ENCODE measurements at regions not wholly inside any gene's neighbourhood (a gene's known extent, or its start where the extent isn't known, plus 50 kb on each side); places are given as distances from the start of the nearest gene placed in this dataset.
A peak's percentile ranks its signal among the peaks of the same experiment; 100 is the strongest.

DNA sequence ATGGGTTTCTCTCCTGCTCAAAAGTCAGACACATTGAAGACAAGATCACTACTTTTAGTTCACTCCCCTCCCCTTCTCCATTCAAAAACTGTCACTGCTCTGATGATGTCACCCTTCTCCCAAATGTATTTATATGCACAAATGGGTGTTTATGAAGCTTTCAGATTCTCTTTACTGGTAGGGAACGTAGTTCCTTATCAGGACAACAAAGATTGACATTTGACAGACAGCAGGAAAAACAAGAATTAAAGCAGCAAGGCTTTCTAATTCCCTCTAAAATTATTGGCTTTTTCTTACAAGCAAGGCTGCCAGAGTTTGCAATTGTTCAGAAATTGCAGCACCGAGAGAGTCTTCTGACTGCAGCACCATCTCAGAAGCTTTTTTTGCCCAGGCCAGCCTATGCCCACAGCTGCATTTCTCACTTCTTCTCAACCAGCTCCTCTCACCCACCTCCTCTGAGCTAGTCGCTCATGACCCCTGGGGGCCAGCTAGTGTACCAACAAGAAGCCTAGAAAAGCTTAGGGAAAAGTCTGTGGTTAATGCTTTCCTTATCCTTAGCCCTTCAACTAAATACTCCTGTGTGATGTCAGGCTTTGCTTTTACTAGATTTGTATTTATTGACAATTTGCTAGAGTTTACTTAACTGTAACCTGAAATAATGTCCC, 265.1 kb downstream of the HTR7 start:
- peaks cover 5% of the 10 kb centered on the region for H3K4me1 ChIP-seq (ENCODE audit: control insufficient read depth, insufficient read depth, low read length)
- peaks cover 32% of the 10 kb centered on the region for H3K27me3 ChIP-seq (ENCODE audit: control insufficient read depth, insufficient read depth, low read length)

DNA sequence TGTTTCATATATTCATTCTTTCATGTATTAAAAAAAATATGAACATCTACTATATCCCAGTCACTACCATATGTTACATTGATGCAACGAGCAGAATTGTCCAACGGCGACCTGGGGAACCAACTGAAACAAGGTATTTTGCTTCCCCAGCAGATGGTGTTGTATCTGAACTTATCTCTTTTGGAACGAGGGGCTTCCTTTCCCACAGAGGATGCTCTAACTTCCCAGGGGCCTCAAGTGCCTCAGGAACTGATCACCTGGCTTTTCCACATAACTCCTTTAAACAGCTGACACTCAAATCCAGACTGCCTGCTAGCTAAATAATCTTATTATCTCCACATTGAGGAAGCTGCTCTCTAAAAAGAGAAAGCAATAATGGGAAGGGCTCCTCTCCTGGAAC, 259.3 kb downstream of the HTR7 start:
- Histone ChIP-seq H3K4me1 (ENCODE audit: control insufficient read depth, insufficient read depth, low read length) (peaks cover 3% of the 10 kb centered on the region), H3K4me3 (ENCODE audit: low read length) (no peak overlapping the region), H3K4me2 (ENCODE audit: low read length) (no peak overlapping the region), H3K27me3 (ENCODE audit: control insufficient read depth, insufficient read depth, low read length) (peaks cover 32% of the 10 kb centered on the region), H3K36me3 (ENCODE audit: insufficient read depth, low read length) (no peaks in the 10 kb centered on the region), H3K9me3 (replicated peaks; ENCODE audit: low read length) (no peaks in the 10 kb centered on the region), H3K9ac (ENCODE audit: low read depth, low read length) (no peak overlapping the region)

More for the DNA sequence above, 265.1 kb downstream of the HTR7 start:
- no peak overlapping the region for H3K9ac ChIP-seq (ENCODE audit: low read depth, low read length)
- no peak overlapping the region for H3K4me2 ChIP-seq (ENCODE audit: low read length)
- no peak overlapping the region for H3K4me3 ChIP-seq (ENCODE audit: low read length)
- no peaks in the 10 kb centered on the region for H3K9me3 ChIP-seq (replicated peaks; ENCODE audit: low read length)
- no peaks in the 10 kb centered on the region for H3K36me3 ChIP-seq (ENCODE audit: insufficient read depth, low read length)

DNA sequence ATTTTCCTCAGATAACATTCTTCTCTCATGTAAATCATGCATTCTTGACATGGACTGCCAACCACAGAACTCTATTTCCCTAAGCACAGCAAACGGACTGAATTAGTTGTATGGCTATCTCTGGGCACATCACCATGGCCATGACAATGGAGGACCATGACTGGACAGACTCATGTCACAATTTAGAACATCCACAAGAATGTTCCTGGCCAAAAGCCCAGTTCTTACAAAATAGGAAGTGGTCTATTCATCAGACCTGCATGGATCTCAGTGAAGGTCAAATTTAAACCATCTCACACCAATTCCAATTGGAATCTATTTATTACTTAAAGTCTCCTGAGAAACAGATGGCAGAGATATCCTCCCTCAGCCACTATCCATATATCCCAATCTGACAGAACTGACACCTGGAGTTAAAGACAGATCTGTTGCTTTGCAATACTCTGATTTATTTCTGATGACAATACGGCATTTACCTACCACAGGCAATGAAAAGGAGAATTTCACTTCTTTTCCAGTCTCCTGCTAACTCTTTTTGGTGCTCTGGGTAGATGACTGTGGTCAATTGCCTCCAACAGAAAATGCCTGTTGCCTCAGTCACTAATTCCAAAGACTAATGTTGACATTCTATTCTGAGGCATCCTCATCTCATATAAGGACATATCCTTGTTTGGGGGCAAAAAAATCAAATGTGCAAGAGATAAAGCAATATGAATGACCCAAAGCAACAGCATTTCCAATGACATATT, 254.8 kb downstream of the HTR7 start:
- Histone ChIP-seq H3K36me3 (ENCODE audit: insufficient read depth, low read length) (no peaks in the 10 kb centered on the region), H3K27me3 (ENCODE audit: control insufficient read depth, insufficient read depth, low read length) (peaks cover 4% of the 10 kb centered on the region), H3K4me2 (ENCODE audit: low read length) (no peak overlapping the region), H3K4me3 (ENCODE audit: low read length) (no peak overlapping the region), H3K9me3 (replicated peaks; ENCODE audit: low read length) (no peaks in the 10 kb centered on the region), H3K9ac (ENCODE audit: low read depth, low read length) (no peak overlapping the region), H3K4me1 (ENCODE audit: control insufficient read depth, insufficient read depth, low read length) (peaks cover 3% of the 10 kb centered on the region)

DNA sequence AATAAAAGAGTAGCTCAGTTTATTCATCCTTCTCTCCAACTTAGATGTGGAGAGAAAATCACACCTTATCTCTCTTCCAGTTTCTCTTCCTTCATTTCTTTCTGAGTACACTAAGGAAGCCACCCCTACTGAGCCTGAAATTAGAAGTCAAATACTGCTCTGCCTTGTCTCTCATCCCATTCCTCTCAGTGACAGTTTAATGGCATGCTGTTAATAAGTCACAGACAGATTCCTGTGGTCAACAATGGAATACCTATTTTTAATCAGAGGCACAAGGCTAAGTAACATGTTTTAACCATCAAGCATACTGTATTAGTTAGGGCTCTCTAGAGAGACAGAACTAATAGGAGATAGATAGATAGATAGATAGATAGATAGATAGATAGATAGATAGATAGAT, 253.2 kb downstream of the HTR7 start:
- Histone ChIP-seq H3K27me3 (ENCODE audit: control insufficient read depth, insufficient read depth, low read length) (peaks cover 4% of the 10 kb centered on the region), H3K9me3 (replicated peaks; ENCODE audit: low read length) (no peaks in the 10 kb centered on the region), H3K4me1 (ENCODE audit: control insufficient read depth, insufficient read depth, low read length) (peaks cover 3% of the 10 kb centered on the region), H3K36me3 (ENCODE audit: insufficient read depth, low read length) (no peaks in the 10 kb centered on the region), H3K4me2 (ENCODE audit: low read length) (no peak overlapping the region), H3K4me3 (ENCODE audit: low read length) (no peak overlapping the region), H3K9ac (ENCODE audit: low read depth, low read length) (no peak overlapping the region)

DNA sequence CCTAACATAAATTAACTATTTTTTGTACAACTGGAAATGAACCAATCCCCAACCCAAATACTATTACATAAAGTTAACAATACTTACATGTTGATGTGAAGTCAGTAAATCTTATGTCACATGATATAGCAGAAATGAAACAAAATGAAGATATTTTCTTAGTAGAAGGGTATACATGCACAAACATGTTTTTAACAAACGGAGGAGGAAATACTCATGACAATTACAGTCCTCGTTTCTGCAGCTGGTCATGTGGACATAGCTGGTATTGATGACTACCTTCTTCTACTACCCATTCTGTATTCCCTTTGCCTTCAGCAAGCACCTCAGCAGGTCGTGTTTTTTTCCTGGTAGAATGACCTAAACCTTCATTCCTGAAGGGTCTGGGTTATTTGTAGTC, 252.3 kb downstream of the HTR7 start:
- Histone ChIP-seq H3K4me1 (ENCODE audit: control insufficient read depth, insufficient read depth, low read length) (peaks cover 3% of the 10 kb centered on the region), H3K4me3 (ENCODE audit: low read length) (no peak overlapping the region), H3K9ac (ENCODE audit: low read depth, low read length) (no peak overlapping the region), H3K9me3 (replicated peaks; ENCODE audit: low read length) (no peaks in the 10 kb centered on the region), H3K27me3 (ENCODE audit: control insufficient read depth, insufficient read depth, low read length) (no peaks in the 10 kb centered on the region), H3K36me3 (ENCODE audit: insufficient read depth, low read length) (no peaks in the 10 kb centered on the region), H3K4me2 (ENCODE audit: low read length) (no peak overlapping the region)

DNA sequence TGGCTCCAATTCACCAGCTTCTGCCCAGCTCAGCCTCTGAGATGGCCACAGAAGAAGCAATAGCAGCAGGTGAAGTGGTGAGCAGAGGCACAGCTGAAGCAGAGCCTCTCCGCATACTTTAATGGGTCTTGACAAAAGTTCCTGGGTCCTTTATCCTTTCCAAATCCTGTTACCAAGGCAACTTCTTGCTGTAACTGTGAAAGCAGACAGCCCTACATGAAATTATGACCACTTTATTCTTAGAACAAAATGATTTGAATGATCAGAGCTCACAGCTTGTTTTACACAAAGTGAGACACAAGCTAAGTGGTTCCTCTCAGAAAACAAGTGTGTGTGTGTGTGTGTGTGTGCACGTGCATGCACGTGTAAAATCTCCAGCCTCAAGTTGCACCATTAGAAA, 245.6 kb downstream of the HTR7 start:
- H3K4me3 ChIP-seq (ENCODE audit: low read length), result no peak overlapping the region
- no peaks in the 10 kb centered on the region for H3K9me3 ChIP-seq (replicated peaks; ENCODE audit: low read length)
- no peaks in the 10 kb centered on the region for H3K36me3 ChIP-seq (ENCODE audit: insufficient read depth, low read length)
- no peak overlapping the region for H3K4me2 ChIP-seq (ENCODE audit: low read length)
- no peak overlapping the region for H3K9ac ChIP-seq (ENCODE audit: low read depth, low read length)
- H3K4me1 ChIP-seq (ENCODE audit: control insufficient read depth, insufficient read depth, low read length), result no peaks in the 10 kb centered on the region
- H3K27me3 ChIP-seq (ENCODE audit: control insufficient read depth, insufficient read depth, low read length), result peaks cover 17% of the 10 kb centered on the region

DNA sequence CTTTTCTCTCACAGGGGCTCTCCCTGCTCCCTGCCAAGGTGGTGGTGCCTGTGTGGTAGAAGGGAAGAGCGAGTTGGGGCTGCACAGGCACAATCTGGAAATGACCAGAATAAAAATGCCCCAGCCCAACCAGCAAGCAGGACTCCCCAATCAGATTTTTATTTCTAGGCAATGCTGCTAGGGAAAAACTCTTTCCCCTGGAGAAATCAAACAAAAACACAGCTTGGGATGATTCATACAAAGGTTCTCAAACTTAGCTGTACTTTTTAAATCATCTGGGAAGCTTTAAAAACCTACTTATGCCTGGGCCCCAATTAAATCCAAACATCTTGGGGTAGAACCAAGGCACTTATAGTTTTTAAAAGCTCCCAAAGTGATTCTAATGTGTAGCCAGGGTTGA, 243.2 kb downstream of the HTR7 start:
- Histone ChIP-seq H3K4me3 (ENCODE audit: low read length) (no peak overlapping the region), H3K4me2 (ENCODE audit: low read length) (no peak overlapping the region), H3K27me3 (ENCODE audit: control insufficient read depth, insufficient read depth, low read length) (peaks cover 27% of the 10 kb centered on the region), H3K9me3 (replicated peaks; ENCODE audit: low read length) (no peaks in the 10 kb centered on the region), H3K36me3 (ENCODE audit: insufficient read depth, low read length) (no peaks in the 10 kb centered on the region), H3K9ac (ENCODE audit: low read depth, low read length) (no peak overlapping the region), H3K4me1 (ENCODE audit: control insufficient read depth, insufficient read depth, low read length) (no peaks in the 10 kb centered on the region)

DNA sequence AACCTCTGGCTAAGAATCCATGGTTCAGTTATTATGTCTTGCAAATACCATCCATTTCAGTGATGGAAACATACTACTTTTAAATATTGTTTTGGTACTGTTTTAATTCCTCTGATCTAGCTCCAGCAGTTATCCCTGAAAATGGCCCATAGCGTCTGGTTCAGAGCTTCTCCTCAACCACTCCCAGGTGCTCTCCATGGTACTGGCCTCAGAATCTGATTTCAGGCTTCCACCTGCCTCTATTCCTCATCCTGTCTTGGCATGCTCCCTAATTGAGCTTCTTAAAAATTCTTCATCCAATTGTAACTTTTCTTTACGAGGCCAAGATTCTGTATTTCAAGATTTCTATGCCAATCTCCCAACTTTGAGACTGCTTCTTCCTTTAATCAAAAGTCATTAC, 236.3 kb downstream of the HTR7 start:
- H3K36me3 ChIP-seq (ENCODE audit: insufficient read depth, low read length), result no peaks in the 10 kb centered on the region
- no peak overlapping the region for H3K9ac ChIP-seq (ENCODE audit: low read depth, low read length)
- H3K27me3 ChIP-seq (ENCODE audit: control insufficient read depth, insufficient read depth, low read length), result peaks cover 12% of the 10 kb centered on the region
- no peaks in the 10 kb centered on the region for H3K9me3 ChIP-seq (replicated peaks; ENCODE audit: low read length)
- H3K4me3 ChIP-seq (ENCODE audit: low read length), result no peak overlapping the region
- no peak overlapping the region for H3K4me2 ChIP-seq (ENCODE audit: low read length)
- H3K4me1 ChIP-seq (ENCODE audit: control insufficient read depth, insufficient read depth, low read length), result no peaks in the 10 kb centered on the region

DNA sequence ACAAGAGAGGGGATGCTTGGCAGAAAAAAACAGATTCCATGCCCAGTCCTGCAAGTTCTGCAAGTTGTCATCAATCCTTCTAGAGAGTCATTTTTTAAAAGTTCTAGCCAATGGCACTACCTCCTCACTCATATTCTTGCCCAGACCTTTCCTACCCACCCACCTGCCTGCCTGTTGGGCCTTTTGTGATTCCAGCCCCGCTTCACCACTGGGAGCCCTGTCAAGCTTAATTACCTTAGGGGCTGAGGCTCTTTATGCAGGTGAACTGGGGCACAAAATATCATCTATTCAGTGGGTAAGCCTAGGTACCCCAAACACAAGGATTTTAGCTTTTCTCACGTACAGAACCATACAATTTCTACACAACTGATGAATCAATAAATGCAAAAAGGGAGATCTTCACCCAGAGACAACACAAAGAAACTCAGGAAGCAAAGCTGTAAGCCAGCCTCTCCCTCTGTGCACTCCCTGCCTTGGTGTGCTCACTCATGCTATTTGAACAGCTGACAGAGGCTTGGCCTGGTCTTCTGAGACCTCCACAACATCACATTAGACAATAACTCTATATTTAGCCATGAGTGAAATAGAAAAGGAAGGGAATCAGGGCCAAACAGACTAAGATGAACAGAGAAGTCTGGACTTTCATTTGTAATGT, 222.6 kb downstream of the HTR7 start:
- Histone ChIP-seq H3K9me3 (replicated peaks; ENCODE audit: low read length) (no peaks in the 10 kb centered on the region), H3K9ac (ENCODE audit: low read depth, low read length) (no peak overlapping the region), H3K36me3 (ENCODE audit: insufficient read depth, low read length) (no peaks in the 10 kb centered on the region), H3K4me1 (ENCODE audit: control insufficient read depth, insufficient read depth, low read length) (no peaks in the 10 kb centered on the region), H3K27me3 (ENCODE audit: control insufficient read depth, insufficient read depth, low read length) (peaks cover 16% of the 10 kb centered on the region), H3K4me3 (ENCODE audit: low read length) (no peak overlapping the region), H3K4me2 (ENCODE audit: low read length) (no peak overlapping the region)

DNA sequence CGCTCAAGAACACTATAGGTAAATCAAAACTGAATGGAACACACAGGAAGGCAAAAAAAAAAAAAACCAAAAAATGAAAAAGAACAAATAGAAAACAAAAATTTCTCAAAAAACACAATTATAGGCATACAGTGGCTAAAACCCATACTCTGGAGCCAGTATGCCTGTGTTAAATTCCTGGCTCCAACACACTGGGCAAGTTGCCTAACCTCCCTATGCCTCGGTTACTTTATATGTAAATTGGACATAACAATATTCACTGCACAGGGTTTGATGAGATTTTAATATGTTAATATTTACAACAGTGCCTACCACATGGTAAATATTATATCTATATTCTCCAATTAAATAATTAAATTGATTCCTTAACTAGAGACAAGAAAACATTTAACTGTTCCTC, 217.1 kb downstream of the HTR7 start:
- H3K9ac ChIP-seq (ENCODE audit: low read depth, low read length), result no peak overlapping the region
- no peaks in the 10 kb centered on the region for H3K36me3 ChIP-seq (ENCODE audit: insufficient read depth, low read length)
- no peak overlapping the region for H3K4me2 ChIP-seq (ENCODE audit: low read length)
- peaks cover 7% of the 10 kb centered on the region for H3K27me3 ChIP-seq (ENCODE audit: control insufficient read depth, insufficient read depth, low read length)
- H3K4me3 ChIP-seq (ENCODE audit: low read length), result no peak overlapping the region
- H3K9me3 ChIP-seq (replicated peaks; ENCODE audit: low read length), result no peaks in the 10 kb centered on the region
- peaks cover 32% of the 10 kb centered on the region for H3K4me1 ChIP-seq (ENCODE audit: control insufficient read depth, insufficient read depth, low read length)

DNA sequence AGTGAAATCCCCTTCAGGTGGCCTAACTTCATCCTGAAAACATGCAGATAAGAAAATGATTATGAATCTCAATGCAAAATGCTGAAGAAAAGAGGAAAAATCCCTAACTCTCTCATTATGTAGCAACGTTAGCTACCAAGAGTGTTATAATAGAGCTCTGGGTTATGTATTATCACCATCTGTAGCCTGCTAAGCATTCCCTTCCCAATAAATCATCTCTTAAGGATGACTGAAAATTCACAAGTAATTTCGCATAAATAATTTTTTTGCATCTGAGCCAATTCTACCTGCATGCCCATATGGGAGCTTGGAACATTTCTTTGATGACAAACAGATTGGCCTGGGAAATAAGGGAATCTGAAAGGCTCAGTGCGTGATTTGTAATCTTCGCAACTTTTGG, 216.1 kb downstream of the HTR7 start:
- Histone ChIP-seq H3K9ac (ENCODE audit: low read depth, low read length) (no peak overlapping the region), H3K4me3 (ENCODE audit: low read length) (no peak overlapping the region), H3K36me3 (ENCODE audit: insufficient read depth, low read length) (no peaks in the 10 kb centered on the region), H3K27me3 (ENCODE audit: control insufficient read depth, insufficient read depth, low read length) (peaks cover 3% of the 10 kb centered on the region), H3K4me2 (ENCODE audit: low read length) (peak overlapping the region; percentile 1), H3K4me1 (ENCODE audit: control insufficient read depth, insufficient read depth, low read length) (peaks cover 32% of the 10 kb centered on the region), H3K9me3 (replicated peaks; ENCODE audit: low read length) (no peaks in the 10 kb centered on the region)

Measured in skeletal muscle satellite cell (primary cell).